ENCODE measurements at regions not wholly inside any gene's neighbourhood (a gene's known extent, or its start where the extent isn't known, plus 50 kb on each side); places are given as distances from the start of the nearest gene placed in this dataset.
A peak's percentile ranks its signal among the peaks of the same experiment; 100 is the strongest.

DNA sequence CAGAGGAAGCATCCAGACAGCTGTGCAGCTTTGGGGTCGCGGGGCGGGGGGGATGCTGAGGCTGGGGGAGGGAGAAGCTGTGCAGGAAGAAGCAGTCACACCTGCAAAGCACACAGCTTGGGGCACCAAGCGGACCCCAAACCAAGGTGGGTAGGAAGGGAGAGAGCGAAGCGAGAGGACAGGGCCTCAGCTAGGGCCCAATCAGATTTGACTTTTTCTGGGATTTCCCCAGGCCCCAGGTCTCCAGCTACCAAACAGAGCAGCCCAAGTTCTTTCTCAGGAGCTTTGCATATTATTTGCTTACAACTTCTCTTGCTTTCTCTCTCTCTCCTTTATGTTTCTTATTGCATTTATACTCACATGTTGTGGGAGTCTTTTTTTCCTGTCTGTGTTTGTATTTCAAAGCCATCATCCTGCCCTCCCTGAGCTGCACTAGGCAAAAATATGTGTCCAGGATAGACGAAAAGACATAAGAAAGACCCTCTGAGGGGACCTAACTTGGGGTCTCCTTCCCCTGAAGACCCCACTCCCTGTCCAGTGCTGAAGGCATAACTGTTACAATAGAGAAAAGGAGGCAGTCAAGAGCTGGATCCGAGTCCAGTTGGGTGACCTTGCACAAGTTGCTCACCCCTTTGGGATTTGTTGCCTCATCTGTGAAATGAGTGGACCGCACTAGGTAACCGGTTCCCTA lies 50.6 kb upstream of the SMNDC1 start:
- DNase-seq: no peak

DNA sequence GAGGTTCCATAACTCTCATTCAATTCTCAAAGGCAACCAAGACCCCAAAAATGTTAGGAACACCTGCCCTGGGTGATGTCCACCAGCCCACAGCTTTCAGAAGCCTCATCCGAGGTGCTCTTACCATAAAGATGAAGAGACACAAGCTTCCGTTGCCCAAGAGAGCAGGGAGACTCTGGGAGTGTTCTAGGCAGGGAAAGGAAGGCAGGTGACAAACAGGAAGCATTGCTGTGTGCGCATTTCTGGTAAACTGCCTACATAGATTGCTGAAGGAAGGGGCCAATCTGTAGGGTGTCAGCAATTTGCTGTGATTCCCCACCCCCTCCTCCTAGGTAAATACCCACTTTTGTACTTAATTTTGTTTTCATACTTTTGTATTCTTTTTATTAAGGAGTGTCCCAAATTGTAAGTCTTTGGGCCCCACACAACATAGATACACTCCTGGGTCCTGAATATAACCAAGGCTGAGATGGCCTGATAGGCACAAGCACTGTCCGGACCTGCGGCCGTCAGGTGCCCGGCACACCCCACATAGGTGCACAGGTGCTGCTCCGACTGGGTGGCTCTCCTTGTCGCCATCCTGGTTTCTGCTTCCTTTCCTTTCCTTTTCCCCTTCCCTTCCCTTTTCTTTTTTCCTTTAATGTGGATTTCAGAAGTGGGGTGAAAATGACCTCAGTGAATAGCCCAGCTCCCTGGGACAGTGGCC lies 51.4 kb upstream of the SMNDC1 start:
- DNase-seq: no peak

DNA sequence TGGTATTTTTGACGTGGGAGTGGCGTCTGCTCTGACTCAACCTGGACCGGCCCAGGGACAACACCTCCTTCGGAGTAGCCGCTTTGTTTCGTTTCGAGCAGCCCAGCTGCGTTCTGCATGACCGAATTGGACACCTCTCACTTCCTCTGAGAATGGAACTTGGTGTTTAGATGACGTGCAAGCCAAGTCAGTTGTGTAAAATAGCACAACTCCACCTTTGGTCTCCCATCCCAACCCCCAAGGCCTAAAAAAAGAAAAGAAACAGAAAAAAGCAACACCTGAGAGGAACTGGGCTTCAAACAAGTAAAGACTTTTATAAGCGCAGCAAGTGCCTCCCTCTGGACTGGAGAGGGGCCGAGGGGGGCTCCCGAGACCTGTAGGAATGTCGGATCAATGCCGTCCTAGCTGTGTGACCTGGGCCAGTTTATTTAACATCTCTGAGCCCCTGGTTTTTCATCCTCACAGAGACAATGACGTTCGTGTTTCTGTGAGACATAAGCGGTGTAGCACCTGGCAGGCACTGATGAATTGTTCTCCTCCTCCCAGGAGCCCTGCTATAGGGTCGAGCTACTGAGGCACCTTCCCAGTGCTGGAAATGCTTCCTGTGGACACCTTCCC lies 52.0 kb upstream of the SMNDC1 start:
- DNase-seq: no peak

DNA sequence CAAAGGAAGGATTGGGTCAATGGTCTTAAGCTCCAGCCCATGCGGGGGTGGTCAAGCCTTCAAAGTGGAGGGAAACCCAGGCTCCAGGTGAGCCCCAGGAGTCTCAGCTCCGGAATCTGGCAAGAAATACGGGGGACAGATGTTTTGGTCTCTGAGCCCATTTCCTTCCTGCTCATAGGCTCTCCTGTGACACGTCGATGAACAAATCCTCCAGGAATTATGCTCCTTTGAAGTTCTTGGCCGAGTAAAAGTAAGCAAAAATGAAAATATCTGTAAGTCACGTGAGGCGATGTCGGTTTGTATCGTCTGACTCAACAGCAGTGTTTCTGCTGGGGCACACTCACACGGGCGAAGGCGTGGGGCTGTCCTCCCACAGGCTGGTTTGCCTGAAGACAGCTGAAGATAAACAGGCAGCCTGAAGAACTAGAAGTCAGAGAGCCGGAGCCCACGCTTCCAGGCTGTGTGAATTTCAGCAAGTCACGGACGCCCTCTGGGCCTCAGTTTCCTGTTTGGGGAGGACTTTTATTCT lies 52.6 kb upstream of the SMNDC1 start:
- no peak for DNase-seq

DNA sequence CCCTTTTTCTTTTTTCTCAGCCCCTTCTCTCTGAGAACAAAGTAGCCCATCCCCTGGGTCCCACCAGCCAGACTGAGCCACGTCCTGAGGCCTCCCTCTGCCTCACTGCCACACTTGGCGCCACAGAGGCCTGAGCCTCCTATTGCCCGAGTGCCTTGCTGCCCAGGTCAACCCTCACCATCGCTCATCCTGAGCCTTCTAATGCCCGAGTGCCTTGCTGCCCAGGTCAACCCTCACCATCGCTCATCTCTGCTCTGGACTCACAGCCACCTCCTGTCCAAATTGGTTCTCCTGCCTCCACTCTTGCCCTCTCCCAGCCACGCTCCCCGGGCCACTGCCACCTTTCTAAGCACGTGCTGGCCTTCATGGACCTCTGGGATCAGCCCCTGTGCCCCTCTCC lies 53.2 kb upstream of the SMNDC1 start:
- no peak for DNase-seq

DNA sequence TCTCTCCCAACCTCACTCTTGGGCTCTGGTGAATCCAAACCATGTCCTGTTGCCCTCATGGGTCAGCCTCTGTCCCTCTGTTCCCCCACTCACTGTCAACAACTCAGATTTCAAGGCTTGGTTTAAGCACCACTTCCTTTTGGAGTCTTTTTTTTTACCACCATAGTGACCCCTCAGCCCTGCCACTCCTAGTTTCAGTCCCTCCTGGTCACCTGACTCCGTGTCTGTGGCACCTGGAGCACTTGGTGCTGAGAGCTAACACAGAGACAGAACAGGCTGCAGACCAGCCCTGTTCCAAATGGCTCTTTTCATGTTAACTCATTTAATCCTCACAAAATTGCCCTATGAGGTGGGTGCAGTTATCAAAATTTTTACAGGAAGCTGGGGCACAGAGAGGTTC lies 53.6 kb upstream of the SMNDC1 start:
- no peak for DNase-seq

DNA sequence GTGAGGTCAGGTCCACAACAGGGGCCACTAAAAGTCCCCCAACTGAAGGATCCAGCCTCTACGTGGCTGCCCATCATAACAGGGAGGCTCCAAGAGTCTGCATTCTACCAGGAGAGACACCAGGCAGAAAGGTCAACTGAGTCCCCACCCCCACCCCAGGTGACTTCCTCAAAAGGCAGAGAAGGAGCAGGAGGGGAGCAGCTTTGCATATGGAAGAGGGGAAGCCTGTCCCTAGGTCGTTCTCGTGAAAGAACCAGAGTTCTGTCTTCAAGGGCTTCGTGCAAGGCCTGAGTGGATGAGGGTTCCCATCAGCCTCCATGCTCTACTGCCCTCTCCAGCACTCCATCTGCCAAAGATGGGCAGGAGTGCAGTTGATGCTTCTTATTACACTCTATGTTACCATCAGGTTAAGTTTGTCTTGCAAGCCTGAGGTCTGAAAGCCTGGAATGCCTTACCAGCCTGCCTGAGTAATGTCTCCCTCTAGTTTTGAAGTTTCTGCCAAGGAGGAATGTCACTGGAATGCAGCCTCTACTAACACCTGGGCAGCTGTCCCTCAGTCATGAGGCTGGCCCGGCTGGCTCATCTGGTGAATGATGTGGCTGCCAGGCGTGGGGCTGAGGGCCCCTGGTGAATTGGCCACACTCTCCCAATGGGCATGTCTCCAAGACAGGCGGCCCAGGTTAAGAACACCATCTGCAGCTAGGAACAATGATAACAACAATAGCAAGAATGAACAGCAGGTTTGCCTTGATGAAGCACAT lies 54.3 kb upstream of the SMNDC1 start:
- no peak for DNase-seq

DNA sequence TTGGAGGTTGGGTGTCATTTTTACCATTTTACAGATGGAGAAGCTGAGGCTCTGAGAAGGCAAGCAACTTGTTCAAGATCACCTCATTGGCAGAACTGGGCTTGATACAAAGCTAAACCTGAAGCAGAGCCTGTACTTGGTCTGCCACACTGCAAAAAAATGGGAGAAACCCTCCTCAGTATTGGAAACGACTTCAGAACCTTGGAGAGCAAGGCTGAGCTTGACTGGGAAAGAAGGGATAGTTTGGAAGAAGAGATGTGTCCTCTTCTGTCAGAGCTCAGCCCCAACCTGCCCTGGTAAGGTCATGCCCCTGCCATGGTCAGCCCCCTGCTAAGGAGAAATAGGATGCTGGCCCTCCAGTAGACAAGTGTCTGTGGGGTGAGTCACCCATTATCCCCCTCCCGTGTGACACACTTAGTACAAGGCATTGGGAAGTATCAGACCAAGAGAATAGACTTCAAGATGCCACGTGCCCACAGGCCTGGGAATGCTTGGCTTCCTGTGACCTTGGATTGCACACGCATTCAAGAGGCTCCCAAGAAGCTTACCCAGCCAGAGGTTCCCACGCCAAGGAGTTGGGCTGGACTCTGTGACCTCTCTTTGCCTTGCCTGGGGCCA lies 56.2 kb upstream of the SMNDC1 start:
- DNase-seq: no peak

DNA sequence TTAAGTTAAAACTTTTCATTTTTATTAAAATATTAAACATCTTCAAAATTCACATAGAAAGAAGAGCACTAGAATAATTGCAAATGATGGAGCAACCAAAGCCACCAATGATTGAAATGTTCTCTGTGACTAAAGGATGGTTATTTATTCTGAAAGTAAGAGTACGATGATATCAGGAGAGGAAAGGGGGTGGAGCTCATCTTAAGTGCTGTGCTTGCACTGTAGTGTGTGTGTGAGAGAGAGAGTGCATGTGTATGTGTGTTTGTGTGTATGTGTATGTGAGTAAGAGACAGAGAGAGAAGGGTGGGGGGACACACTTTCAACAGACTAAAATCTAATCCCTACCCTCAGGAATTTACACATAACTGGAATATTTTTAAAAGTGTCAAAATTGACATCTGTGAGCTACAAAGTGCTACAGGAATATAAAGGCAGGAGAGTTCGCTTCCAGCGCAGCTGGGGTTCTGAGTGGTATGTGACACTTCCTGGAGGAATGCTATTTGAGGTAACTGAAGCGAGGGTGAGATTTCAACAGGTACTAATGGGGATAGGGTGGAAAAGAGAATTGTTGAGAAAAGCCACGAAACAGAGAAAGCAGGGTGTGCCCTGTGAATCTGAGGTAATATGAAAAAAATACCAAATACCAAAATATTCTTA lies 57.2 kb upstream of the SMNDC1 start:
- DNase-seq: no peak

DNA sequence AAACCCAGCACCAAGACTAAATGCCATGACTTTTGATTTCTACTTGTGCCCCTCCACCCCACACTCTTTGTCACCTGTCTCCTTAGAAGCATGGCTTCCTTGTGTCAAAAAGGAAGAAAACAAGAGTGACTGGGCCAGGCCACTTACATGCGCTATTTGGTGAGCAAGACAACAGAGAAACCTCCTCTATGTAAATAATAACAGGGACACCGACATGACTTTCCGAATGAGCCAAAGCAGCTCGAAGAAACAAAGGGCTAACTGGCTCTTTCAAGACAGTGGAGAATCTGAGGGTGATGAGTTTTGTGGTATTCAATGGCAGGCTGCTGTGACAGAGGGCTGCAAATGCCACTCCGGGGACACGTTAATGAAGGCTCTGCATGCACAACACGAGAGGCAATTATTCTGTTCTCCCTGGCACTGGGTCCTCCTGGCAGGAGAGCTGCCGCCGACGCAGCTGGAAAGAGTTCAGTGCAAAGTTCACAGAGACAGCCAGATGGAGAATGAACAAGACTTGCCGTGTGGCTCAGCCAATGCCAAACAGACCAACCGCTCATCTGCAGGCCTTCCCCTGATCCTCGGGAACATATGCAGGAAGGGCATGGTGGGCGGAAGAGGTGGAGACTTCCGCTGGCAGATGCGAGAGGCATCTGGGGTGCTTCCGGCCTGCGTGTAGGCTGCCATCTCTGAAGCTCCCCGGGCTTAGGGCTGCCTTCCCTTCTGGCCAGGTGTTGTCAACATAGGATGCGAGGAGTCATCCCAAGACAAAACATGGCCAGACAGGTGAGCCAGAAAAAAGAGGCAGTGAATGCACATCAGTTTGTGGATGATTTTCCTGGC lies 59.1 kb upstream of the SMNDC1 start:
- DNase-seq: peak; percentile 18 to 34

DNA sequence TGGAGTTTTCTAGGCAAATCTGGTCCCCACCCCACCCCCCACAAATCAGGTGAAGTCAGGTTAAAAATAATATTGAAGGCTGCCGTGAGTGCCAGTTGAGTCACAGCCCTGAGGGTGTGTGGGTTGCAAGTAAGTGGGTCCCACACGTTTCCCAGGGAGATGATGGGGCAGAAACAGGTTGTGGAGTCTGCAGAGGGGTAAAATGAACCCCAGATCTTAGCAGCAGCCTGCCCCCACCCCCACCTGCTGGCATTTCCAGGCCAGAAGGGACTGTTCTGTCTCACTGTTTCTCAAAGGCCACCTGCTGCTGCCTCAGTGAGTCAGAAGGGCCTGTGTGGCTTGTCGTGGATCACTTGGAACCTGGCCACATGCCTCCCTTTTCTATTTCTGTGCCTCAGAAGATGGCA lies 59.8 kb upstream of the SMNDC1 start:
- DNase-seq: no peak

DNA sequence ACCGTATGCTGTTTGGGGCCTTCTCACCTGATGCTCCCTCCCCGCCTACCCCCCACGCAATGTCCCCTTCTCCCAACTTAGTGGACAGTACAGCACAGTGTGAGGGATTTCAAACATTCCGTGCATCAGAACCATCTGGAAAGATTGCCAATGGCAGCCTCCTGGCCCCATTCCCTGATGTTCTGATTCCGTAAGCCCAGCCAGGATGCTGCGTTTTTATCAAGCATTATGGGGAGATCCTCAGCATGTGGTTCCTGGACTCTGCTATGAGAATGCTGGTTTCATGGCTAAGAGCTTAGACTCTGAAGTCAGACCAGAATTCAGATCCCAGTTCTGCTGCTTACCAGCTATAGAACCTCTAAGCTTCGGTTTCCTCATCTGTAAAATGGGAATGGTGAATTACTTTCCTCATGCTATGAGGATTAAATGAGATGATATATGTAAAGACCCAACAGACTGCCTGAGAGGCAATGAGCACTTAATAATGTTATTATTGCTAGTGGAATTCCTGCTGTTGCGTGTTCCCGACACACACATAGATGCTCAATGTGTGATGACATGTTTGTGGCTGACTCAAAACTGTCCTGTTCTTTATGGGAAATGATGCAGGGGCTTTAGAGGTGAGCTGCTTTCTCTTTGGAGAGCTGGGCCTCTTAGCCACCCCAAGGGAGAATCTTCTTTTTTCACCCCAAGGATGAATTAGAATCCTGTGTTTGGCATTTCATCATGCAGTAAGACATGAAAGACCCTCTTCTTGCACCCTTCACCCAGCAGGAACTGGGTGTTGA lies 60.8 kb upstream of the SMNDC1 start:
- no peak for DNase-seq

DNA sequence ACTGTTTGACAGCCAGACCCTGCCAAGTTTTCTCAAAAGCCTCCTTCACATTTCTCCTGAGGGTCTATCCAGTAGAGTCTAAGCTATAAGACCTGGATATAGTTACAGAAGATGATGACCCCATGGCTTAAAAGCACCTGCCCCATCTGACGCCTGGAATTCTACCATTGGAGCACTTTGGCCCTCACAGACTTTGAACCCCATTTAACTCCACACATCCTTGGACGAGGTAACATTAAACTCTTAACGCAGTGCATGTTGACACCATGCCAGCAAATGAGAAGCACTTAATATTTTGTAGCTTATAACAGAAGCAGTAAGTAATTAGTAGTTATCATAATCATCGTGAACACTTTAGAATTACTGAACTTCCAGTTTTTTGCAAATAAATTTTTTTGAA lies 61.9 kb upstream of the SMNDC1 start:
- DNase-seq: no peak

DNA sequence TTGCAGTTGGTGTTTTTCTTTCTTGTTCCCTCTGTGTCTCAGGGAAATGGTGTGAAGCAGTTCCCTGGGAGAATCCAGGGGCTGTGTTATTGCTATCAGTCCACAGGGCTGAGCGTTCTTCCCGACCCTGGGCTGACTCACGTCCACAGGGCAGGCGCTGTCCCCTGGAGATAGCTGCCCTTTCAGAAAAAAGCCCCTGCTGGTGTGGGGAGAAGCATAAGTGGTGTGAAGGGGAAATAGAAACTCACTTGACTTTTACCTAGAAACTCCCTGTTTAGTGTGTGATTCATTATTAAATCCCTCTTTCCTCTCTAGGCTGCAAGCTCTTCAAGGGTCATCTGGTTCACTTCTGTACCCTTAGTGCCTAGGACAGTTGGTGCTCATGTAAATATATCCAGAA lies 63.3 kb upstream of the SMNDC1 start:
- DNase-seq: no peak

DNA sequence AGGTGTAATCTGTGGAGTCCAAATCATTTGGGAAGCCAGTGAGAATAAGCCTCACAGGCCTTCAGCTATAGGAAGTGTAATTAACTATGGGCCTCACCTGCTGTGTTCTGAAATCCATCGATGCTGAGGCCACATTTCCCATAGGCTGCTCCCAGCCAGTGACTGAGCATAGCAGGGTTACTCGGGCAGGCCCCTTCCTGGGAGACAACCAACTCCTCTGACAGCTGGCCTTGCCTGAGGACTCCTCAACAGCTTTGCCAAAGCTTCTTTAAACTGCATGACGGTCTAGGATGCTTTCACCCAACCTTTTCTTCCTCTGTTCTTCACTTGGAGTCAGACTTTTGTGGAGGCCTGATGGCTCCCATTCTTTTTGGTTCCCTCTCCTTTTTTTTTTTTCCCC lies 63.8 kb upstream of the SMNDC1 start:
- DNase-seq: no peak

DNA sequence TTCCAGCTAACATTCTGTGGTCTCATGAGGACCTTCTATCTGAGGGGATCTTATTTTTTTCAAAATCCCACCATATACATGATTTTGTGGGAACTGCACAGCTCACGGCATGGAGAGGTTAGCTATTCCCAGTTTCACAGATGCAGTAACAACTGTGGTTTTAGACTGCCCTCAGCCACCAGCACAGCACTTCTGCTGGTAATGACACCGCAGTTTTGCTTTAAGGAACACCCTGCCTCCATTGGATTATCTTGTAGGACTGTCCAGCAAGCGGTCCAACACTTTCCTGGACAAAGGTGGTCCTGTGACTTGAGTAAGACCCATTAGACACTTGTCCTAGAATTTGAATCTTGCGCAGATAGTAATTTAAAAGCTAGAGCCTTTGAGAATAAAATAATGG lies 65.3 kb upstream of the SMNDC1 start:
- DNase-seq: no peak

DNA sequence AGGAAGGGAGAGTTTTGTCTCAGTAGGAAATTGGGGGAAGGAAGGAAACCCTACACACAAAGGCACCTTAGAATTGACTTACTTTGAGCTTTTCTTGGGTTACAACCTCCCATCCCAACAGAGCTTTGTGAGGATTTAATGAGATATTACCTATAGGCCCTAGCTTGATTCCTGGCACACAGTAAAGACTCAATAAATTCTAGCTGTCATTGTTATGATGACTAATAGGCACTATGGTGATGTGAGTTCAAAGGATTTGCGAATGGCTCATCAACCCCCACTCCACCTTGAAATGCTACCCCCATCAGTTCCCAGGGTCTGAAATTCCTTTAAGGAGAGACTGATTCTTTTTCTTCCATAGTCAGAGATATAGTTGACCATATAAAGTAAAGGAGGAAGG lies 67.9 kb upstream of the SMNDC1 start:
- no peak for DNase-seq

DNA sequence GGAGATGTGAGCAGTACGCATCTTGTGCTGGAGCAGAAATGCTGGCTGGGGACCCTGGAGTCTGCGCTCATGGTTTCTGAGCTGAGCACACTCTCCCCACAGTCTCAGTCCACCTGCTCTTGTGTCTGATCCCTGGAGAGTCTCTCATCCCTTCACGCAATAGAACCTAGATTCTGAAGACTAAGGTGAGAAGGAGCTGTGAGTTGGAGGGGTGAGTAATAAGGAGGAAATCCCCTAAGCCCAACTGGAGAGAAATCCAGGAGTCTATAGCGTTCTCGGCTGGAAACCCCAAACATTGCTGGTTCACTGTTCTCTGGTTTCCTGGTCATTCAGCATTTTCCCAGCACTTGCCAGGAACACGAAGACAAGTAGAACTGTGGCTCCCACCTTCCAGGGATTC lies 68.3 kb upstream of the SMNDC1 start:
- DNase-seq: no peak

DNA sequence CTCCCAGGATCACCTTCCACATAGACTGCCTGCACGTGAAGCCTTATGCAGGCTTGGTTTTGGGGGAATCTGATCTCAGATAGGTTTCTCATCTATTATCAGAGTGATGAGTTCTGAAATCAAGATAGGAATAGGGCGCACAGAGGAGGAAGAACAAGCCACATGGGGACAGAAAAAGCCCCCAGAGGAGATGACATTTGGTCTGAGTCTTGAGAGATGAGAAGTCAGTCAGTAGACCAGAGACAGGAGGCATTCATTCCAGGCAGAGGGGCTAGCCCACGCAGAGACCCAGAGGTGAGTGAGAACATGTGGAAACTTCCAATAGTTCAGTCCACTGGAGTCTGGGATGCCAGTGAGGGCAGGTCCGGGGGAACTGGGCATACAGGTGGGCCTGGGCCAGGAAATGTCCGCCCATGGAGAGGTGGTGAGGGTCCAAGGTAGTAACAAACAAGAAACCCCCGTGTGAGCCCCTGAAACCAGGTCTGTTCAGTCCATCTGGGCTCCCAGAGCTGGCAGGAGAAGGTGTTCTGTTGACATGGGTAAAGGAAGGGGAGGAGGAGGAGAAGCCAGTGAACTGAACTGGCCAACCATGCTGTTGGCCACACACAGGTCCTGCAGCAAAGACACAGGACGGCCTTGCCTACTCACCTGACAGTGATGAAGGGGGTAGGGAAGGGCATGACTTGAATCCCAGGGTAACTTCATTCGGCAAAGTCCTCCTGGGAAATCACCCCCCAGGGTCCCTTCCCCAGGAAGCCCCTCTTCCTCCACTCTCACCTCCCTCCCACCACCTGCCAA lies 69.3 kb upstream of the SMNDC1 start:
- no peak for DNase-seq

DNA sequence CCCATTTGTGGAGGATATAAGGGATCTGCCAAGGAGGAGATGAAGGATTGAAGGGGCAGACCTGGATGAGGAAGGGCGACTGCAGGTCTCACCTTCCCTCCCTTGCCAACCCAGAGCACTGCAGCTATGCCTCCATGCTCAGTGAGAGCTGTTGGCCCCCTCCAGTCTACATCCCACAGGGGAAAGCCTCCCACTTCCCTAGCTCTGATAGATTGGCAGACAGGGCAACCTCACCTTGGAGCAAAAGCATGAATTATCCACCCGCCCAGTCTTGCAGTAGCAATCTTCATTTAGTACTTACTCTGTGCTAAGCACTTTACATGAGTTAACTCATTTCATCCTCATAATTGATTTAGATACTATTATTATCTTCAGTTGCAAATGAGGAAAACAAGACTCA lies 70.4 kb upstream of the SMNDC1 start:
- no peak for DNase-seq
